ENCODE measurements at regions not wholly inside any gene's neighbourhood (a gene's known extent, or its start where the extent isn't known, plus 50 kb on each side); places are given as distances from the start of the nearest gene placed in this dataset.
"Not testable (repeated sequence)": the region's sequence is repeated elsewhere in the genome, so short reads cannot be mapped to it uniquely, and the experiment has no call there.

- no peak overlapping the region for H3K4me3 ChIP-seq (replicated peaks; ENCODE audit: low read depth, low read length)
- no peak for DNase-seq (ENCODE audit: extremely low read depth, low read depth)
- TF ChIP-seq CTCF (IDR thresholded peaks at IDR 0.05; ENCODE audit: low read depth, low read length, missing control alignments): no peak
Observed at GRCh38 chr12:73632661-73633060, 905.0 kb upstream of the ATXN7L3B start.

GRCh38 chr12:73639397-73639796 lies 898.2 kb upstream of the ATXN7L3B start:
- DNase-seq (ENCODE audit: extremely low read depth, low read depth); H3K4me3 ChIP-seq (replicated peaks; ENCODE audit: low read depth, low read length): not testable (repeated sequence)

- TF ChIP-seq CTCF (IDR thresholded peaks at IDR 0.05; ENCODE audit: low read depth, low read length, missing control alignments): no peak
- no peak for DNase-seq (ENCODE audit: extremely low read depth, low read depth)
- H3K4me3 ChIP-seq (replicated peaks; ENCODE audit: low read depth, low read length): no peak overlapping the region
Observed at GRCh38 chr12:73656375-73656774, 881.3 kb upstream of the ATXN7L3B start.

- DNase-seq (ENCODE audit: extremely low read depth, low read depth): no peak
- H3K4me3 ChIP-seq (replicated peaks; ENCODE audit: low read depth, low read length): no peak overlapping the region
- no peak for TF ChIP-seq CTCF (IDR thresholded peaks at IDR 0.05; ENCODE audit: low read depth, low read length, missing control alignments)
Observed at GRCh38 chr12:73659802-73660201, 877.8 kb upstream of the ATXN7L3B start.

- TF ChIP-seq CTCF (IDR thresholded peaks at IDR 0.05; ENCODE audit: low read depth, low read length, missing control alignments): no peak
- no peak for DNase-seq (ENCODE audit: extremely low read depth, low read depth)
- no peak overlapping the region for H3K4me3 ChIP-seq (replicated peaks; ENCODE audit: low read depth, low read length)
Observed at GRCh38 chr12:73665193-73665592, 872.4 kb upstream of the ATXN7L3B start.

GRCh38 chr12:73671550-73671949 lies 866.1 kb upstream of the ATXN7L3B start:
- not testable (repeated sequence) for H3K4me3 ChIP-seq (replicated peaks; ENCODE audit: low read depth, low read length); DNase-seq (ENCODE audit: extremely low read depth, low read depth)

- H3K4me3 ChIP-seq (replicated peaks; ENCODE audit: low read depth, low read length): no peak overlapping the region
- DNase-seq (ENCODE audit: extremely low read depth, low read depth): no peak
- no peak for TF ChIP-seq CTCF (IDR thresholded peaks at IDR 0.05; ENCODE audit: low read depth, low read length, missing control alignments)
Observed at GRCh38 chr12:73677520-73678291, 859.9 kb upstream of the ATXN7L3B start.

- no peak for DNase-seq (ENCODE audit: extremely low read depth, low read depth)
- TF ChIP-seq CTCF (IDR thresholded peaks at IDR 0.05; ENCODE audit: low read depth, low read length, missing control alignments): no peak
- H3K4me3 ChIP-seq (replicated peaks; ENCODE audit: low read depth, low read length): no peak overlapping the region
Observed at GRCh38 chr12:73678335-73678734, 859.3 kb upstream of the ATXN7L3B start.

Data from HFF-Myc (cell line).